ENCODE measurements at regions not wholly inside any gene's neighbourhood (a gene's known extent, or its start where the extent isn't known, plus 50 kb on each side); places are given as distances from the start of the nearest gene placed in this dataset.

DNA sequence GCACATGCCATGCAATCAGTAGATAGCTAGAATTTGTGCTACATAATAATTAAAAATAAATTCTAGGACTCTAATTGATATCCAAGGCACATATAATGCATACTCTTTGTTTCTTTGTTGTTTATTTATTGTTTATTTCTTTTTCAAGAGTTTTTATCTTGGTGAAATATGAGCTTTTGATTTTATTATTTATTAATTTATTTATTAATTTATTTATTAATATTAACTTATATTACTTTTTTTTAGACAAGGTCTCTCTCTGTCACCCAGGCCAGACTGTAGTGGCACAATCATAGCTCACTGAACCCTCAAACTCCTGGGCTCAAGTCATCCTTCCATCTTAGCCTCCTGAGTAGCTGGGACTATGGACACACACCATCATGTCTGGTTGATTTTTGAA lies 519.9 kb downstream of the HAO1 start:
- Histone ChIP-seq H3K27me3 (ENCODE audit: insufficient read depth, low read length, poor library complexity, severe bottlenecking) (no peaks in the 10 kb centered on the region), H3K9me3 (ENCODE audit: insufficient read depth, low read depth, low read length) (no peaks in the 10 kb centered on the region), H3K4me2 (ENCODE audit: low read depth, low read length, poor library complexity, severe bottlenecking) (no peak overlapping the region), H3K9ac (ENCODE audit: low read depth, low read length, poor library complexity, severe bottlenecking) (no peak overlapping the region), H3K4me3 (ENCODE audit: low read length, poor library complexity, severe bottlenecking) (no peak overlapping the region), H3F3A (ENCODE audit: low read depth) (no peaks in the 10 kb centered on the region), H3K79me2 (ENCODE audit: insufficient read depth, low read length) (no peaks in the 10 kb centered on the region), H4K20me1 (ENCODE audit: insufficient read depth, low read length, poor library complexity, severe bottlenecking) (no peaks in the 10 kb centered on the region), H3K36me3 (ENCODE audit: insufficient read depth, low read length) (no peaks in the 10 kb centered on the region), H3K4me1 (ENCODE audit: insufficient read depth, low read length, poor library complexity, severe bottlenecking) (no peaks in the 10 kb centered on the region), H2AFZ (ENCODE audit: low read length) (no peak overlapping the region), H3K9me2 (replicated peaks; ENCODE audit: low read depth, low read length) (no peaks in the 10 kb centered on the region)
- TF ChIP-seq, protein P1, sequence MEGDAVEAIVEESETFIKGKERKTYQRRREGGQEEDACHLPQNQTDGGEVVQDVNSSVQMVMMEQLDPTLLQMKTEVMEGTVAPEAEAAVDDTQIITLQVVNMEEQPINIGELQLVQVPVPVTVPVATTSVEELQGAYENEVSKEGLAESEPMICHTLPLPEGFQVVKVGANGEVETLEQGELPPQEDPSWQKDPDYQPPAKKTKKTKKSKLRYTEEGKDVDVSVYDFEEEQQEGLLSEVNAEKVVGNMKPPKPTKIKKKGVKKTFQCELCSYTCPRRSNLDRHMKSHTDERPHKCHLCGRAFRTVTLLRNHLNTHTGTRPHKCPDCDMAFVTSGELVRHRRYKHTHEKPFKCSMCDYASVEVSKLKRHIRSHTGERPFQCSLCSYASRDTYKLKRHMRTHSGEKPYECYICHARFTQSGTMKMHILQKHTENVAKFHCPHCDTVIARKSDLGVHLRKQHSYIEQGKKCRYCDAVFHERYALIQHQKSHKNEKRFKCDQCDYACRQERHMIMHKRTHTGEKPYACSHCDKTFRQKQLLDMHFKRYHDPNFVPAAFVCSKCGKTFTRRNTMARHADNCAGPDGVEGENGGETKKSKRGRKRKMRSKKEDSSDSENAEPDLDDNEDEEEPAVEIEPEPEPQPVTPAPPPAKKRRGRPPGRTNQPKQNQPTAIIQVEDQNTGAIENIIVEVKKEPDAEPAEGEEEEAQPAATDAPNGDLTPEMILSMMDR (conservative IDR thresholded peaks at IDR 0.05; ENCODE audit: low read length): no peak
- no peak for TF ChIP-seq EZH2phosphoT487 (IDR thresholded peaks at IDR 0.05; ENCODE audit: borderline replicate concordance)

DNA sequence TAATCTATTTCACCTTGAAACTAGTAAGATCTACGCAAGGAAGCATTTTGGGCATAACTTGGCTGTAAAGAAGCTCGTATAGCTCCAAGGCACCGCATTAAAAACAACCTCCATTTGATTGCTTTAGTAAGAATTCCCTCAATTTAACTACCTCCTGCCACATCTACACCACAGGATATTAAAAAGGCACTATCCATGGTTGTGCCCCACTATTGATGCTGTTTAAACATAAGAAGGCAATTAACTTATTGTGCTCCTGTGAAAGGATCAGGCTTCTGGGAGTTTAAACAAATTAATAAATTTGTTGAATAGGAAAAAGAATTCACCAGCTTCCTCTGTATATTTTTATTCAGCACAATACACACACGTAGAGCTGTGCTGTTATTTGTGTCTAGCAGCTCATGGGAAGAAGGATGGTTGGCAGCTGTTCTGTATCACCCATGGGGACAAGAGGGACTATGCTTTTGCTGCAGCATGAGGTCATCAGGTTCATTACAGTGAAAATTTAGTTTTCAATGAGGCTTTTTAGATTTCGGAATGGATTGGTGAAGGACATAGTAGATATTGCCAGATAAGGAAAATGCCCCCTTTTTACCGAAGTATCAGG lies 513.3 kb downstream of the HAO1 start:
- H3K4me3 ChIP-seq (ENCODE audit: low read length, poor library complexity, severe bottlenecking): no peak overlapping the region
- no peaks in the 10 kb centered on the region for H4K20me1 ChIP-seq (ENCODE audit: insufficient read depth, low read length, poor library complexity, severe bottlenecking)
- H3K36me3 ChIP-seq (ENCODE audit: insufficient read depth, low read length): no peaks in the 10 kb centered on the region
- H3K4me2 ChIP-seq (ENCODE audit: low read depth, low read length, poor library complexity, severe bottlenecking): no peak overlapping the region
- no peaks in the 10 kb centered on the region for H3K9me2 ChIP-seq (replicated peaks; ENCODE audit: low read depth, low read length)
- no peaks in the 10 kb centered on the region for H3K27me3 ChIP-seq (ENCODE audit: insufficient read depth, low read length, poor library complexity, severe bottlenecking)
- H2AFZ ChIP-seq (ENCODE audit: low read length): no peak overlapping the region
- H3K79me2 ChIP-seq (ENCODE audit: insufficient read depth, low read length): no peaks in the 10 kb centered on the region
- H3K9ac ChIP-seq (ENCODE audit: low read depth, low read length, poor library complexity, severe bottlenecking): no peak overlapping the region
- H3K9me3 ChIP-seq (ENCODE audit: insufficient read depth, low read depth, low read length): no peaks in the 10 kb centered on the region
- H3K4me1 ChIP-seq (ENCODE audit: insufficient read depth, low read length, poor library complexity, severe bottlenecking): no peaks in the 10 kb centered on the region
- H3F3A ChIP-seq (ENCODE audit: low read depth): no peaks in the 10 kb centered on the region
- TF ChIP-seq, protein P1 (conservative IDR thresholded peaks at IDR 0.05; ENCODE audit: low read length): no peak
- no peak for TF ChIP-seq EZH2phosphoT487 (IDR thresholded peaks at IDR 0.05; ENCODE audit: borderline replicate concordance)

DNA sequence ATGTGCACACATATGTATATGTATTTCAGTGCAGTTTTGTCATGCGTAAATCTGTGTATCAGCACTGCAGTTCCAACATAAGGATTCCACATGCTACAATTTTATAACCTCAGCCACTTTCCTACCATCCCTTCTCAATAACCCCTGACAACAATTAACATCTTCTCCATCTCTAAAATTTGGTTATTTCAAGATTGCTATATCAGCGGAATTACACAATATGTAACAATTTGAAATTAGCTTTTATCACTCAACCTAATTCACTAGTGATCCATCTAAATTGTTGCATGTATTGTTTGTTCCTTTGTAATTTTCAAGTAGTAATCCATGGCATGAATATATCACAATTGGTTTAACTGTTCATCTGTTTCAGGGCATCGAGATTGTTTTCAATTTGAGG lies 511.3 kb downstream of the HAO1 start:
- H3K79me2 ChIP-seq (ENCODE audit: insufficient read depth, low read length): no peaks in the 10 kb centered on the region
- H3K9ac ChIP-seq (ENCODE audit: low read depth, low read length, poor library complexity, severe bottlenecking): no peak overlapping the region
- H3K36me3 ChIP-seq (ENCODE audit: insufficient read depth, low read length): no peaks in the 10 kb centered on the region
- no peaks in the 10 kb centered on the region for H3K9me3 ChIP-seq (ENCODE audit: insufficient read depth, low read depth, low read length)
- H3K4me2 ChIP-seq (ENCODE audit: low read depth, low read length, poor library complexity, severe bottlenecking): no peak overlapping the region
- H2AFZ ChIP-seq (ENCODE audit: low read length): no peak overlapping the region
- no peak for TF ChIP-seq EZH2phosphoT487 (IDR thresholded peaks at IDR 0.05; ENCODE audit: borderline replicate concordance)
- TF ChIP-seq, protein P1 (conservative IDR thresholded peaks at IDR 0.05; ENCODE audit: low read length): no peak
- no peaks in the 10 kb centered on the region for H3F3A ChIP-seq (ENCODE audit: low read depth)
- H3K4me1 ChIP-seq (ENCODE audit: insufficient read depth, low read length, poor library complexity, severe bottlenecking): no peaks in the 10 kb centered on the region
- no peak overlapping the region for H3K4me3 ChIP-seq (ENCODE audit: low read length, poor library complexity, severe bottlenecking)
- no peaks in the 10 kb centered on the region for H4K20me1 ChIP-seq (ENCODE audit: insufficient read depth, low read length, poor library complexity, severe bottlenecking)
- H3K9me2 ChIP-seq (replicated peaks; ENCODE audit: low read depth, low read length): no peaks in the 10 kb centered on the region
- no peaks in the 10 kb centered on the region for H3K27me3 ChIP-seq (ENCODE audit: insufficient read depth, low read length, poor library complexity, severe bottlenecking)
